Retina (tissue), 1 donor: ENCODE measurements at regions not wholly inside any gene's neighbourhood (a gene's known extent, or its start where the extent isn't known, plus 50 kb on each side); places are given as distances from the start of the nearest gene placed in this dataset.
"Not testable (repeated sequence)": the region's sequence is repeated elsewhere in the genome, so short reads cannot be mapped to it uniquely, and the experiment has no call there.

Experiments
- DNase-seq: peaks from one replicate; pipeline ENCODE4 v3.0.0-alpha.2; 2016

- no peak for DNase-seq
These were observed 812.1 kb upstream of the NOVA1 start for GRCh38 chr14:27409944-27410343.

GRCh38 chr14:27410981-27411380, 813.1 kb upstream of the NOVA1 start:
- no peak for DNase-seq

- no peak for DNase-seq
These were observed 830.0 kb upstream of the NOVA1 start for GRCh38 chr14:27427796-27428195.

GRCh38 chr14:27435923-27436670, 838.3 kb upstream of the NOVA1 start:
- no peak for DNase-seq

- DNase-seq, result no peak
These were observed 886.8 kb upstream of the NOVA1 start for GRCh38 chr14:27484633-27485032.

GRCh38 chr14:27485193-27485592, 887.4 kb upstream of the NOVA1 start:
- DNase-seq, result no peak

- DNase-seq, result no peak
These were observed 908.4 kb upstream of the NOVA1 start for GRCh38 chr14:27506272-27506671.

- peak; percentile 10 for DNase-seq
These were observed 930.5 kb upstream of the NOVA1 start for GRCh38 chr14:27528328-27528727.

- DNase-seq, result no peak
These were observed 938.9 kb upstream of the NOVA1 start for GRCh38 chr14:27536748-27537147.

- no peak for DNase-seq
These were observed 948.3 kb upstream of the NOVA1 start for GRCh38 chr14:27546111-27546510.

GRCh38 chr14:27553790-27554189, 956.0 kb upstream of the NOVA1 start:
- DNase-seq, result no peak

- DNase-seq, result no peak
These were observed 959.6 kb upstream of the NOVA1 start for GRCh38 chr14:27557445-27557844.

- no peak for DNase-seq
These were observed 962.0 kb upstream of the NOVA1 start for GRCh38 chr14:27559848-27560247.

- DNase-seq, result no peak
These were observed 969.1 kb upstream of the NOVA1 start for GRCh38 chr14:27566843-27567382.

- no peak for DNase-seq
These were observed 975.2 kb upstream of the NOVA1 start for GRCh38 chr14:27573018-27573417.

GRCh38 chr14:27587103-27587502, 989.3 kb upstream of the NOVA1 start:
- no peak for DNase-seq

GRCh38 chr14:27605282-27605681, 1007.4 kb upstream of the NOVA1 start:
- DNase-seq, result no peak

GRCh38 chr14:27608377-27608776, 1010.5 kb upstream of the NOVA1 start:
- no peak for DNase-seq

GRCh38 chr14:27612121-27612520, 1014.3 kb upstream of the NOVA1 start:
- DNase-seq, result no peak

GRCh38 chr14:27613102-27613501, 1015.3 kb upstream of the NOVA1 start:
- no peak for DNase-seq

- DNase-seq, result no peak
These were observed 1025.9 kb upstream of the NOVA1 start for GRCh38 chr14:27623782-27624181.

GRCh38 chr14:27634056-27634970, 1036.5 kb upstream of the NOVA1 start:
- DNase-seq, result no peak

GRCh38 chr14:27640688-27641087, 1042.9 kb upstream of the NOVA1 start:
- DNase-seq, result not testable (repeated sequence)
